Kidney (tissue), 13 donors: ENCODE measurements at regions not wholly inside any gene's neighbourhood (a gene's known extent, or its start where the extent isn't known, plus 50 kb on each side); places are given as distances from the start of the nearest gene placed in this dataset.

Source experiments
- DNase-seq, 5 donors: peaks; one replicate each; pipeline ENCODE4 v3.0.0-alpha.2; 2013 to 2020
- FAIRE-seq: peaks from 2 replicates; lab custom pipeline; 2012; peaks lifted over from hg19 to GRCh38; lab: Jason Lieb, UNC
- H3K27ac ChIP-seq, 2 donors: one replicate each; pipeline ENCODE4 v1.7.0; 2013; ENCODE audit warnings: low read depth in 2 of 2, low read length in 2 of 2, inconsistent platforms in 1 of 2
- H3K27me3 ChIP-seq: one replicate; pipeline ENCODE4 v1.7.1; 2013; ENCODE audit warnings: low read length, inconsistent platforms; ENCODE audit not compliant: control insufficient read depth, insufficient read depth
- H3K36me3 ChIP-seq, 3 donors: one replicate each; pipeline versions ENCODE4 v1.7.0 to v1.7.1; 2013; ENCODE audit warnings: low read length in 3 of 3, control low read depth in 1 of 3, inconsistent platforms in 1 of 3; ENCODE audit not compliant: insufficient read depth in 3 of 3, control insufficient read depth in 2 of 3
- H3K4me1 ChIP-seq, 3 donors: one replicate each; pipeline versions ENCODE4 v1.7.0 to v1.7.1; 2013; ENCODE audit warnings: low read length in 3 of 3, inconsistent platforms in 1 of 3, low read depth in 1 of 3; ENCODE audit not compliant: control insufficient read depth in 2 of 3, insufficient read depth in 2 of 3
- H3K4me3 ChIP-seq, 3 donors: one replicate each; pipeline versions ENCODE4 v1.7.0 to v1.8.1; 2013; ENCODE audit warnings: low read length in 3 of 3, control low read depth in 1 of 3, inconsistent platforms in 1 of 3
- H3K9ac ChIP-seq, 3 donors: one replicate each; pipeline versions ENCODE4 v1.7.0 to v1.7.1; 2013; ENCODE audit warnings: low read length in 3 of 3, control low read depth in 1 of 3, inconsistent platforms in 1 of 3
- H3K9me3 ChIP-seq, 3 donors: one replicate each; pipeline versions ENCODE4 v1.7.0 to v1.7.1; 2013; ENCODE audit warnings: low read length in 3 of 3, control low read depth in 1 of 3, inconsistent platforms in 1 of 3; ENCODE audit not compliant: control insufficient read depth in 2 of 3, insufficient read depth in 1 of 3
- intact Hi-C: fragments of 100-400 bp; cut with DNase I; formaldehyde crosslinking; loops from one replicate; pipeline ENCODE4 v1.11.1; 2022
- TF ChIP-seq, protein P1 (sequence below): IDR thresholded peaks from 3 replicates; pipeline ENCODE4 v1.5.1; 2012; ENCODE audit warnings: mild to moderate bottlenecking, moderate library complexity, borderline replicate concordance; ENCODE audit not compliant: insufficient read depth; ENCODE audit errors: extremely low read depth
- donor health status: control.
- donor health status: control.
- donor health status: control.
- donor health status: control.
- donor health status: control.
- donor health status: DM: yes; HTN: yes; CAD: no.
- donor health status: Normal renal cell carcinoma (clear cell type).

GRCh38 chr12:28799348-28799747 is 349.7 kb upstream of the FAR2 start:
- Histone ChIP-seq H3K4me1 (no peaks in the 10 kb centered on the region), H3K27ac (no peak overlapping the region), H3K9me3 (no peaks in the 10 kb centered on the region), H3K4me3 (no peak overlapping the region), H3K9ac (no peak overlapping the region), H3K27me3 (no peaks in the 10 kb centered on the region), H3K36me3 (no peaks in the 10 kb centered on the region)
- TF ChIP-seq, protein P1, sequence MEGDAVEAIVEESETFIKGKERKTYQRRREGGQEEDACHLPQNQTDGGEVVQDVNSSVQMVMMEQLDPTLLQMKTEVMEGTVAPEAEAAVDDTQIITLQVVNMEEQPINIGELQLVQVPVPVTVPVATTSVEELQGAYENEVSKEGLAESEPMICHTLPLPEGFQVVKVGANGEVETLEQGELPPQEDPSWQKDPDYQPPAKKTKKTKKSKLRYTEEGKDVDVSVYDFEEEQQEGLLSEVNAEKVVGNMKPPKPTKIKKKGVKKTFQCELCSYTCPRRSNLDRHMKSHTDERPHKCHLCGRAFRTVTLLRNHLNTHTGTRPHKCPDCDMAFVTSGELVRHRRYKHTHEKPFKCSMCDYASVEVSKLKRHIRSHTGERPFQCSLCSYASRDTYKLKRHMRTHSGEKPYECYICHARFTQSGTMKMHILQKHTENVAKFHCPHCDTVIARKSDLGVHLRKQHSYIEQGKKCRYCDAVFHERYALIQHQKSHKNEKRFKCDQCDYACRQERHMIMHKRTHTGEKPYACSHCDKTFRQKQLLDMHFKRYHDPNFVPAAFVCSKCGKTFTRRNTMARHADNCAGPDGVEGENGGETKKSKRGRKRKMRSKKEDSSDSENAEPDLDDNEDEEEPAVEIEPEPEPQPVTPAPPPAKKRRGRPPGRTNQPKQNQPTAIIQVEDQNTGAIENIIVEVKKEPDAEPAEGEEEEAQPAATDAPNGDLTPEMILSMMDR: no peak
- FAIRE-seq (no peak), DNase-seq (no peak)
- intact Hi-C loops: no loop called here

GRCh38 chr12:28800129-28800528 is 348.9 kb upstream of the FAR2 start:
- DNase-seq (no peak), FAIRE-seq (no peak)
- intact Hi-C loops: no loop called here
- H3K27ac ChIP-seq: no peak overlapping the region
- H3K9me3 ChIP-seq: no peaks in the 10 kb centered on the region
- no peak overlapping the region for H3K9ac ChIP-seq
- H3K36me3 ChIP-seq: no peaks in the 10 kb centered on the region
- TF ChIP-seq, protein P1: no peak
- H3K27me3 ChIP-seq: no peaks in the 10 kb centered on the region
- no peak overlapping the region for H3K4me3 ChIP-seq
- no peaks in the 10 kb centered on the region for H3K4me1 ChIP-seq

DNA sequence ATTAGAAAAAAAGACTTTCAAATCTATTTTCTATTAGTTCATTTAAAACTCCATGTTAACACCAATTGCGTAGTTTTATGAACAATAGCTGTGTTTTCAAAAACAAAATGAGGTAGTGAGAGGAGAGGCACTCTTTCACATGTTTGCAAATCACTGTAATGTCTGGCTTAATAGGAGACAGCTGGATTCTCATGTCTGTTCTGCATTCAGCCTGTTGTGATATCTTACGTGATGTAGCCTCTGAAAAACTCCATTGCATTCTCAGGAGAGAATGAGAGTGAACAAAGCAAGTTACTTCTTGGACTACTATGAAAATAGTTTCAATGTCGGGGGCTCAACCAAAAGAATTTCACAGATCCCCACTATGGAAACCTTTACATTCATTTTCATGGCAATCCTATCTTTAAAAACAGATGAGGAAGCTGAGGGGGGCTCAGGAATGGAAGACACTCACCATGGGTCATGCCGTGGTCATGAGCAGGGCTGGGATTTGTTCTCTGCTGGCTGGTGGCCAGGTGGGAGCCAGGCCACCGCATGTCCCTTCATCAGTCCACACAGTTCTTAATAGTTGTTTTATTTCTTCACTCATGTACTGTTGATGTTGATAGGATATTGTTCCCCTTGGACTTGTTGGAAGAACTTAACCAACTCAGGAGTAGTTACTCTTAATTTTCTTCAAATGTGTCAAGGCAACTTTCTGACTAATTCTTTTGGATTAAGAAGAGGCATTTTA is 346.2 kb upstream of the FAR2 start:
- no peaks in the 10 kb centered on the region for H3K4me1 ChIP-seq
- no peak overlapping the region for H3K9ac ChIP-seq
- TF ChIP-seq, protein P1: no peak
- no peak for FAIRE-seq
- no peaks in the 10 kb centered on the region for H3K27me3 ChIP-seq
- no peak overlapping the region for H3K27ac ChIP-seq
- no peaks in the 10 kb centered on the region for H3K36me3 ChIP-seq
- no peak for DNase-seq
- H3K9me3 ChIP-seq: no peaks in the 10 kb centered on the region
- H3K4me3 ChIP-seq: no peak overlapping the region
- intact Hi-C loops: no loop called here

GRCh38 chr12:28807535-28807934 is 341.5 kb upstream of the FAR2 start:
- H3K27me3 ChIP-seq: no peaks in the 10 kb centered on the region
- intact Hi-C loops: no loop called here
- FAIRE-seq (no peak), DNase-seq (no peak)
- no peak overlapping the region for H3K4me3 ChIP-seq
- no peak overlapping the region for H3K9ac ChIP-seq
- no peak overlapping the region for H3K27ac ChIP-seq
- TF ChIP-seq, protein P1: no peak
- H3K9me3 ChIP-seq: no peaks in the 10 kb centered on the region
- H3K4me1 ChIP-seq: no peaks in the 10 kb centered on the region
- no peaks in the 10 kb centered on the region for H3K36me3 ChIP-seq
